NCI-H146 (cell line): ENCODE measurements at regions not wholly inside any gene's neighbourhood (a gene's known extent, or its start where the extent isn't known, plus 50 kb on each side); places are given as distances from the start of the nearest gene placed in this dataset.

Experiments used
- DNase-seq: peaks from one replicate; lab custom pipeline; 2025; lab: John Stamatoyannopoulos, UW

DNA sequence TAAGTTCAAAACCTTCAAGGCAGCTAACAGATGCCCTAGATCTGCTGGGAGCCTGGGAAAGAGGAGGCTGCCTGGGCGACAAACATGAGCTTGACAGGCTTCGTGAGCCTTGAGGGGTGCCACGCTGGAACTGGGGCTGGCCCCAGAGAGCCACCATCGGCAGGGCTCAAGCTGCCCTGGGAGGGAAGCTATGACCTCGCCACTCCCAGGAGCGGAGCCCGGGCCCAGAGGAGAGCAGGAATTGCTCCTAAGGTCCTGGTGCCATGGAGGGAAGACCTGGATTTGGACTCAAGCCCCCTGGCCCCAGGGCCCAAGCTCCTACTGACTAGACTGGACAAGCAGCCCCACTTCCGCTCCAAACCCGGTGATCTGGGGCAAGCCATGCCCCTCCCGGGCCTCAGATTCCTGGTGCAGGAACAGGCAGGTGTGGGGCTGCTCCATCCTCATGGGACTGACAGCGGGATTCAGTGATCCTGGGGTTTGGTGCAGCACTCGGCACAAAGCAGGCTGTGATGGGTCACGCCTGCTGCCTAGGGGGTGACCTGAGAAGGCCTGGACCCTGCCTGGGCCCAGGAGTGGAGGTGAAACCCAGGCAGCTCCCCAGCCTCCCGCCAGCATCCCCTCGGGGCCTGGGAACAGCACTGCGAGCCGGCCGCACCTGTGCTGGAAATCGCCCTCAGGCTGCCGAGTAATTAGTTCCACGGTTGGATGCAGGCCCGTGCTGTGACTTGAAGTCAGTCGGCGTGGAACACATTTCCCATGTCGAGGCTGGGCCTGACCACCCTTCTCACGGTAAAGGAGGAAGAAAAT lies 246.9 kb downstream of the NDUFA10 start:
- peak; percentile 39 for DNase-seq

DNA sequence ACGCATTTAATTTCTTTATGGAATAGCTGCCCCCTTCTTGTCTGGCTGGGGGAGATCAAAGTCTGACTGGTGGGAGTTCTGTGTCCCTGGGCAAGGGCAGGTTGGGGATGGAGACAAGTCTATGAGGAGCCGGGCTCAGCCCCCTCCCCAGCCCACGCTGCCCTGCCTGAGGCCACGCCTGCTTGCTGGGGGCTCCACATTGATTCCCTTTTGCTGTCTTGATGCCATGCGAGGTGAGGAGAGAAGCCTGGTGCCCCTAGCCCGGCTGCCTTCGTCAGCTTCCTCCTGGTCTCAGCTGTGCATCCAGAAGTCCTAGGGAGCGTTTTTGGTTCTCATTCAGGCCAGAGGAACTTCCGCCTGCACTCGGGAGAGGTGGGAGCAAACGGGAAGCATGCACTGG lies 247.9 kb downstream of the NDUFA10 start:
- no peak for DNase-seq

DNA sequence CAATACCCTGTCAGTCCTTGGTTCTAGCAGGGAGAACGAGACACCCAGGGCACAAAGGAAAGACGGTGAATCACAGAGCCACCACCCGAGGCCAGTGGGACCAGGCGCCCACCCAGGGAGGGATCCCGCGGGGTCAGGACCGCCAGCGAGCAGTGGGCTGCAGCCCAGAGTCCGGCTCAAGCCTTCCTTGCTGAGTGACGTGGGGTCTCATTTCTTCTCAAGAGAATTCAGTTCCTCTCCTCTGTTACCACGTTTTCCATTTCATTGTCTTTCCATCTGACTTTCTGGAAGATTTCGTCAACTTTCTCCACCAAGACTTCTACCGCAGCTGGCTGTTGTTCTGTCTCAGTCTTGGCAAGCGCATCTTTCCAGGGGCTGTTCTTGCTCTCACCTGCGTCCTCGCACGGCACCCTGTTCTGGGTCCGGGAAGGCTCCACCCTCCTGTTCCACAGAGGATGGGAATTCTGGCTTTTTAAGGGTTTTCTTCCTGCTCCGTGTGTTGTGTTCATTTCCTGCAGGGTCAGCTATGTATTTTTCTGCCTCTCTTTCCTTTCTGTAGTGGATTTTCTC lies 248.6 kb downstream of the NDUFA10 start:
- no peak for DNase-seq

DNA sequence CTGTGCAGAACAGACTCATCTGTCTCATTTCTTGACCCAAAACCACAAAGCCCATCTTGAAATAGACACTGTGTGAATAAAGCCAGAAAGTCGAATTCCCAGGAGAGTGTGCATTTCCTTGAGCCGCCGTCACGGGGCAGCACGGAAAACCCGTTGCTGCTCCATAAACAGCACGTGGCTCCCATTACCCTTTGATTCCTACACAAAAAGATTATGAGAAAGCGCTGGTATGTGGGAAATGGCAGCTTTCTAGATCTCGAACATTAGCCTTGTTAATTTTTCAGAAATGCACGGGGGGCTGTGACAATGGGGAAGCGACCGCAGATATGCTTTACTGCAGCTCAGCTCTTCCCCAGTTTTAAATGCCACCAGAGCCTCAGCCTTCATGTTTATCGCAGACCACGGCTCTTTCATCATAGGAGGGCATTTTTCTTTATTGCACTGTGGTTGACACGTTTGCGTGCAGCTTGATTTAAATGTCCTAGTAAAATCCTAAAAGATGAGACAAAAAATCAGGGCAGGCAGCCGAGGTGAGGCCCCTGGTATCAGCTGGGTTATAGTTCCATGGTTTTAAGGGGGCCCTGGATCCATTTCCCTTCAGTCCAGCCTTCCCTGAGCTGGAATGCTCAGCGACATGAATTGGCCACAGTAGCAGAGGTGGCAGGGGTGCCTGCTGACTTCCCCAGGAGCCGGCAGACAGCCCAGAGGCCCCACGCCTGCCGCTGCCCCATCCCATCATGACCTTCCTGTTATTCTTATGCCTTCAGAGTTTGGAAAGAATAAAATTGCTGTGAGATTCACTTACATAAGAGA lies 249.3 kb downstream of the NDUFA10 start:
- no peak for DNase-seq

DNA sequence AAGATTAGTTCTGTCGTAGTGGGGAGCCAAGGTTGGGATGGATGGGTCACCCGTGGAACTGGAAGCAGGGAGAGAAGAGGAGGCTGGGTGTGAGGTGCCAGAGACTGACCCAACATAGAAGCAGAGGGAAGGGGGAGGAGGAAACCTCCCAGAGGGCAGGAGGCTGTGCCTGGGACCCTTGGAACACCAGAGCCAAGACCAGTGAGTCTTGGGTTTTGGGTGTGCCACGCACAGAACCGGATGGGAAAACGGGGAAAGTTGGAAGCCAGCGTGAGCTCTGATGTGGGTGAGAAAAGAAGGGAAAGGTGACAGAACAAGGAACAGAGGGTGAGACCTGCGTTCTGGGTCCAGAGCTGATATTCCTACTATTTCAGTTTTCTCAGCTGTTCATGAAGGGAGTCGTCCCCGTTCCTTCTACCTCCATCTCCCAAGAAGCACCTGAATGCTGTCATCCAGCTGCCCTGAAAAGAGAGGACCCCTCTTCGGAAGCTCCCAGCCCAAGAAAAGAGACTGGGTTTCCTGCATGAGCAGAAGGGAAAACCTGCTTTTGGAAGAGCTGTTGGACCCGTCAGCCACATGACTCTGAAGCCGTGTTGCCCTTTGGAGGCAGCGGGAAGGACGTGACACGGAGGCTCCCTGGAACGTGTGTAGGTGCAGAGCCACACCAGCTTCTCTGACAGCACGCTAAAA lies 250.1 kb downstream of the NDUFA10 start:
- no peak for DNase-seq

DNA sequence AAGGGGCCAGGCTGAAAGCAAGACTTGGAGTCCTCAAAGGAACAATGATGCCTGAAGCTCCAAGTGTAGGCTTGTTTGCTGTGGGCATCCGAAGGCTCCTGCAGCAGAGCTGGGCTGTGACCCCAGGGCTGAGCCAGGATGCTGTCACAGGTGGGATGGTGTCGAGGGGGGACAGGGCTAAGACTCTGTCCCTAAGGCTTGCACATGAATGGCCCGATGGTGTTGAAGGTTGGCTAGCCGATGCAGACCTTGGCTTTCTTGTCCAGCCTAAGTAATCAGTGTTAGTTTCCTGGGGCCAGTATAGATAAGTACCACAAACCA lies 251.0 kb downstream of the NDUFA10 start:
- no peak for DNase-seq

DNA sequence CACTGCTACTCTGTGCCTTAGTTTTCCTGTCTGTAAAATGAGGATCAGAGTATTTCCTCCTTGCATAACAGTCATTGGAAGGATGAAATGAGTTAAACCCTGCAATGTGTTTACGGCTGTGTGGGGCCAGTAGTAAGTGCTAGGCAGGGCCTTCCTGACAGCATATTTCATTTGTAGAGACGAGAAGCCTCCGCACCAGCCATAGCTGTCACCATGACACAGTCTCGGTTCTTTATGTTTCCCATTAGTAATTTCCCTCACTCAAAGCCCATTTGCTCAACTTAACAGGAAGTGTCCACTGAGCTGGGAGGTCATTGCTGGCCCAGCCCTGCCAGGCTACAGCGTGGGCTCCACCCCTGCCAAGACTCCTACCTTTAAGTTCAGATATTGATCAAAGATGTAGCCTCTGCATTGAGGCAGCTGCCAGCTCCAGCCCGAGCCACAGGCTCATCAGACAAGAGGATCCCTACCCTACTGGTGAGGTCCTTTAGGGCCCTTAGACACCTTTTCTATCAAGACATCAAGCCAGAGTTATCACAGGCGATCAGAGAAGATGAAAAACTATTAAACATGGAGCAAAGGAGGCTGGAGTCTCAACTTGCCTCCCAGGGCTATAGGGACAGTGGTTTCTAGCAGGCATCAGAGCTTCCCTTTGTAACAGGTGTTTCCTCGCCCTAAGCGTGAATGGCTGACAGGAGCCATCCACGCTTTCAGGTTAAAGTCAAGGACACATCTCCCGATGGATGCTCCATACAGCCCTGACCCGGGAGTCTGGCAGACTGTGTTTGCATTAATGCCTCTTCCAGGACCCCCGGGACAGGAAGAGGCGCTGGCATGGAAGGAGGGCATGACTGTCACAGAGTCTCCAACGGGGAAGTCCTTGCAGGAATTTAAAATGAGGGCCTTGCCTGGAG lies 251.7 kb downstream of the NDUFA10 start:
- DNase-seq: no peak

DNA sequence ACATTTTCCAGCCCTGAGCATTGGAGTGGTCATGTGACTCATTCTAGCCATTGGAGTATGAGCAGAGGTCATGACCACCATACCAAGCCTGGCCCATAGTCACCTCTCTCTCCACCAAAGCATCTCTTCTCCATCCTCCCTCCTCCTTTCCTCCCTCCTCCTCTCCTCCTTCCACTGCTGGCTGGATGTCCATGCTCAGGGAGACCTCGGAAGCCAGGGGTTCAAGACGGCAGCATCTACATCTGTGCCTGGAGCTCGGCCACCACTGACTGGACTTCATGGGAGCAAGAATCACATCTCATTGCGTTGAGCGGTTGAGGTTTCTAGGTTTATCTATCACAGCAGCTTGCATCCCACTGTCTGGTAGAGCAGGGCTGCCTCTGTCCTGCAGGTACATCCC lies 252.4 kb downstream of the NDUFA10 start:
- DNase-seq: no peak

DNA sequence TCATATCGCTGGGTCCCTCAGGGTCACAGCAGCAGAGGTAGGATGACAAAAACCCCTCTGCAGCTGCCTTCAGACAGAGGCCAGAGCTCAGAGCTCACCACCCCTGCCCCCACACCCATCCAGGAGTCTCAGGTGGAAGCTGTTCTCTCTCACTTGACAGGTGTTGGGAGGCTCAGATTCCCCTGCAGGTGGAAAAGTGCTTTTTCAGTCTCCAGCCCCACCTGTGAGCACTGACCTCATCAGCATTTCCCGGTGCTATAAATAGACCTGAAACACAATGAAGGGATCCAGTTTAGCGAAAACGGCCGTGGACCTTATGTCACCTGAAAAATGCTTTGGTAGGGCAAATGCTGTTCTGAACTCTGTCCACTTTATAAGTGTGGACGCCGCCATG lies 254.9 kb downstream of the NDUFA10 start:
- DNase-seq: no peak

DNA sequence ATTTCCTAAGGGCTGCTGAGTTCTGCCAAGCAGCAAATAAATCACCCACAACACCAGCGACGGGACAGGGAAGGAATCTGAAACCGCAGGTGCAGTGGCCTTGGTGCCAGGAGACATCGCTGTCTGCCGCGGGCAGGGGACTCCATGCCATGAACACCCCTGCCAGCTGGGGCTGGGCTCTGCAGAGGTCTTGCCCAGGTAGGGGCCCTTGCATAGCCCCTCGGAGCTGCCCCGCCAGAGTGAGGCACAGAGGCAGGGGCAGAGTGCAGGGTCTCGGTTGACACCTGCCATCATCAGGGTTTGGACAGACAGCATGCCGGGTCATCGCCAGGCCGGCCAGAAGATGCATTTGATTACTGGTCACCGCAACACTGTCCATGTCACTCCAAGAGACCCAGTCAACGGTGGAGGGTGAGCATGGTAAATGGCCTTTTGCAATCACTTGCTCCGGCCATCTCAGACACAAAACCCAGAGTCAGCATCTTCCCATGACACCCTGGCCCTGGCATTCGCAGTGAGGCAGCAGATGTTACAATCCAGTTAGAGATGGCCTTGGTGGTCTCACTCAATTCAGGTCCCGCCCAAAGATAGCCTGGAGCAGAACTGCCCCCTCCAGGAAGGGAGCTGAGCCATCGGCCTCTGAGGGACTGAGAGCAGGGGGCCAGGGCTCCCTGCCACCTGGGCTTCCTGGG lies 255.4 kb downstream of the NDUFA10 start:
- DNase-seq: no peak

DNA sequence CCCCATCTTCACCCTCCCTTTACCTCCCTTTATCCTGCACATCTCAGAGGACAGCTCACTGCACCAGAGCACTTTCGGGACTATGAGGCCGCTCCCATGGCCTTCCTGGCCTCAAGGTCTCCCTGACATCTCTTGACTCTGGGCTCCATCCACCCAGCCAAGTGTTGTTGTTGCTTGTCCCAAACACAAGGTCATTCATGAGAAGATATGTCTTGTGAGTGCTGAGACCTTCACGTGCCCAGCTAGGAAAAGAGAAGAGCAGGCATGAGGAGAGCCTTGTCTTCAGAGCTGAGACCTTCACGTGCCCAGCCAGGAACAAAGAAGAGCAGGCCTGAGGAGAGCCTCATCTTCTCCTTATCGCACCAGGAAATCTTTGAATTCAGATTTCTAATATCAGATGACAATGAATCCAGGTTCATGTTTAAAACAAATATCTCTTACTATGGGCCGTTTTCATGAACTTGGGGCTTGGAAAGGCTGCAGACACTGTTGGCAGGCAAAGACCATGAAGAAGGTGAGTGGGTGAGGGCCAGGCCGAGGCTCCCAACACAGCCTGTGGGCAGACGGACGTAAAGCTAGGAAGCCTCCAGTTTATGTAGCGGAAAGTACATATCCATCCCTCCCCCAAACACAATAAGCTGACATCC lies 256.1 kb downstream of the NDUFA10 start:
- no peak for DNase-seq

DNA sequence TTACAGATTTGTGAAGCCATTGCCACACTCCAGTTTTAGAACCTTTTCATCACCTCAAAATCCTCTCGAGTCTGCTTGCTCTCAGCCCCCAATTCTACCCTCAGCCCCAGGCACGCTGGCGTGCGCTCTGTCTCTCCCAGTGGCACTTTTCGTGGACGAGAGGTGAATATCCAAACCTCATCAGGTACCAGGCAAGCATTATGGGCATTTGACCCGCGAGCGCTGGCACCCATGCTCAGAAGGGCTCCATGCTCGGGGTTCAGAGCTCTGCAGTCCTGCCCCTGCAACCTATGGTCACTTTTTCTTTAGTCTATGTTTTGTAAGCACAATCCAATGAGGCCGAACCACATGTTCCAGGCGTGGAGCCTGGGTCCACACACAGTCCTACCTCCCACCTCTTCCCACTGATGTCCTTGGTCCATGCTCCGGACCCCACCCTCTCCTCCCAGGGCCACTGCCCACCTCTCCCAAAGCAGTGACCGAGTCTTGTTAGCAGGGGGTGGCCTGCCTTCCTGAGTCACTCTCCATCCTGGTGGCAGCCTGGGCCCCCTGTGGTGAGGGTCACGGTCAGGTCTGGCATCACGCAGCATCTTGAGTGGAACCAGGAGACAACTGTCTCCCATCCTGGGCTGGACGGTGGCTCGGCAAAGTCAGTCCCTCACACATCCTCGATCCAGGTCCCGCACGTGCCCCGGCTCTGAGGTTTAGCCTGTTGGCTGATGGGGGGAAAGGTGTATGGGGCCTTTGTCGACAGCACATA lies 256.9 kb downstream of the NDUFA10 start:
- DNase-seq: no peak

DNA sequence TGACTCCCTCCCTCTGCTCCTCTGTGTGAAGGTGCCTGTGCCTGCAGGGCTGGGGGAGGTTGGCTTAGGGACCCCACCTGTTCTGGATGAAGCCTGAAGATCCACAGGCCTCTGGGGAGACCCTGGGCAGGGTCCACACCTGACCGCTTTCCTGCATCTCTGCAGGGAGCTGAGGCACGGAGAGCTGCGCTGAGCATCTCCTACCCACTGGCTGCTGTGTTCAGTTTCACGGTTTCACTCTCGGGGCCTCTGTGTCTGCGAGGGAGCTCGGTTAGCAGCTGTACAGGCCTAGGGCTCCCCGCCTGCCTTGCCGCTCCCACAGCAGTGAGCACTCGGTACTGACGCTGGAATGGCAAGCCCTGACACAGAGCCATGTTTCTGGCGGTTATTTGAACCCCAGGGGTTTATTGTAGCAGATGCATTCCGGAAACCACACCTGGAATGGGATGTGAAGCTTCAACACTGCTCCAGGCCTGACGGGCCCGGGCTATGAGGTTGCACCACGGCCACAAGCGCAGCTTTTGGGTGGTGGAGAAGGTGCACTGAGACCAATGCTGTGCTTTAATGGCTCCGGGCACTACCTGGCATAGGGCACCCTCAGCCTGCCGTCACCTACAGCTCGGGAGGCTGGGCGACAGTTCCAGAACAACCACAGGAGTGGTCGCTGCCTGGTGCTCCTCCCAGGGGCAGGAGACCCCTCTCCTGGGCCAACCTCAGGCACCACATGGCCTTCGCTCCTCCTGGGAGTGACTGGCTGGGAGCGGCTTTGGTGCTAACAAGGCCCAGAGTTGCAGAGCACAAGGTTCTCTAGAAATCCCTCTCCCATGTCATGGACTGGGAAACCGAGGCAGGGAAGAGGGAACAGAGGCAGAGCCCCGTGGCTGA lies 257.9 kb downstream of the NDUFA10 start:
- no peak for DNase-seq

DNA sequence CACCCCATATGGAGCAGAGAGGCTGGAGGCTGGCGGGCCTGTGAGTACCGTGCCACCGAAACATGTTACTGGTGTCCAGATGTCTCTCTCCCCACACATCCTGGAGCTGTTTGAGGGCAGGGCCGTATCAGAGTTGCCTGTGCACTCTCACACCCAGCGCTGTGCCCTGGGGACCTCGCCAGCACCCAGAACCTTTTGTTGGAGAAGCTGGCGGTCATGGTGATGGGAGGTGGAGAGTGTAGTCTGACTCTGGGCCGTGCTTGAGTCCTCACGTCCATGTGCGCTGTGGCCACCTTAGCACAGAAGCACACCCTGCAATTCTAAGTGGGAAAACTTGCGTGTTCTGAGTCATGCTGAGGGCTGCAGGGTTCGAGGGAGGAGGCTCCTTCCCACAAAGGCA lies 259.2 kb downstream of the NDUFA10 start:
- DNase-seq: no peak

DNA sequence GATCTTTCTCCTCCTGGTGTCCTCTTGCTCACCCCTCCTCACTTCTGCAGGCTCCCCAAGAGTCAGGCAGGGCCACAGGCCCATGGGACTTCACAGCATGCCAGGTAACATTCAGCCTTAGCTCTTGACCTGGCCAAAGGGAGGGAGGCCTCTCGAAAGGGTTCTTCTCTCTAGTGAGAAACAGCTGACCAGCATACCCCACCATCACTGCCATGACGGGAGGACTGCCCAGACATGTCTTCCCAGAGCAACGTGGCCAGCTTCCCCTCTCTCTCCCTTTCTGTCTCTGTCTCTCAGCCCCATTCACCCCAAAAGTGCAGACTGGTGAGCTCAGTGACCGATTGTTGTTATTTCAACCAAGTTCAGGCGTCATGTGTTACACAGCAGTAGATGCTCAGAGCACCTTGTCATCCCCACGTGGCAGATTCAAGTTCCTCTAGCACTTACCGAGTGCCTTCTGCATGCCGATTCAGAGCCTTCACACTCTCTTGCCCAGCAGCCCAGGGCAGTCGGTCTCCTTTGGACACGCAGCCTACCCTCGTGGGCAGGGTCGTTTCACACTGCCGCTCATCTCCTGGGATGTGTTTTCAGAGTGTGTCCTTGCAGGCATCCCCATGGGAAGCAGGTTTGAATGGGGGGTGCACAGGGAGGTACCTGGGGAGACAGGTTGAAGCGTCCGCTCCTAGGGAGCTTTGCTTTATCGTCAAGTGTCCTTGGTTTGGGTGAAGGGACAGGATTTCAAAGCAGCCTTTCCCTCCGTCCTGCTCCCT lies 259.9 kb downstream of the NDUFA10 start:
- no peak for DNase-seq

DNA sequence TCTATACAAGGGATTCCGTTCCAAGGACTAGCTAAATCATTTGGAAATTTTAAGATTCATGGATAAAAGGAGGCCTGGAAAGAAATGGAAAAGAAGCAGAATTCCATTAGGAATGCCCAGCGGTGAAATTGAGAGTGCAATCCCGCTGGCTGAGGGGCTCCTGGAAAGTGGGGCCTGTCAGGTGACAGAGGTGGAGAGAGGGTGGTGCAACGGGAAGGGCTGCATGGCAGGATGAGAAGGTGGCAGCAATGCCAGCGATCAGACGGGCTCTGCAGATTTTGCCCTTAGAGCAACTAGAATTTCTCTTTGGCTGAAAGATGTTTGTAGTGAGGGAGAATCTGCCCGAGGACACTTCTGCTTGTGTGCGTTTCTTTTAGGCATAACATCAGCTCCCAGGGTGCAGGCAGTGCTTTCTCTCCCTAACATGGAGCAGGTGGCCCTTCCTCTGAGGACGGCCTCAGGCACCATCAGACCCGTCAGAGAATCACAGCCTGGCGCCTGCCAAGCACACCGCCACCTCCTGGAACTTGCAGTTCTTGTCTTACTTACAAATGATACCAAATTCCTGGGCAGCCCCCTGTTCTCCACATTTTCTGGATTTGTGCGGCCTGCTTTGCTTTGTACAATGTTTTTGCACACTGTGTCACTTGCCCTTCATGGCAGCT lies 261.6 kb downstream of the NDUFA10 start:
- DNase-seq: no peak

DNA sequence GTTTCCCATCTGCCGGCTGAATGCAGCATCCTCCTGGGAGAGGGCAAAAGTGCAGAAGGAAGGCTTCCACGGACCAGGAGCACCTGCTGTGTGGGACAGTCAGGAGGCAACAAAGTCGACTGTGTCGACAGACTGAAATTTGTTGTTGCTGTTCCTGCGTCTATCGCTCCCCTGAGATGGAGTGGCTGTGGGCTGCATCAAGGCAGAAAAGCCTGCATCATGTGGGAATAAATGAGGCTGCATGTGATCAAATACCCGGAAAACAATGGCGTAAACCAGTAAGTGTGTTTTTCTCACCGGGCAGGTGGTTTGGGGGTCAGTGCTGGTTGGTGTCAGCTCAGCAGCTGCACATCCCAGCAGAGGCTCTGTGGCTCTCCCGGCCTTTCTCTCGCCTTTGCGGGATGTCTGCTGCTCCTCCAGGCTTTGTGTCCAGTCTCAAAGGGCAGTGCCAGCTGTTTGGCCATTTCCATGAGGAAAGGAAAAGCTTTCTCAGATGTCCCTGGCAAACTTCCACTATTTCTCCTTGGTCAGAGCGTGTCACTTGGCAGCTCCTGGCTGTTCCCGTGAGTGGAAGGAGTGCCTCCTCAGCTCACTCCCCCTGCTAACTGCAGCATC lies 262.4 kb downstream of the NDUFA10 start:
- no peak for DNase-seq
